PC-3 (cell line): ENCODE measurements at regions not wholly inside any gene's neighbourhood (a gene's known extent, or its start where the extent isn't known, plus 50 kb on each side); places are given as distances from the start of the nearest gene placed in this dataset.

Source experiments
- EZH2 ChIP-seq: fragments of 300-600 bp; sonication (generic); IDR thresholded peaks from one replicate; pipeline ENCODE4 v1.6.1; 2017; ENCODE audit warnings: antibody characterized with exemption, mild to moderate bottlenecking, low read length; ENCODE audit not compliant: unreplicated experiment
- TF ChIP-seq, protein P1 (sequence below): fragments of 300-600 bp; sonication (generic); conservative IDR thresholded peaks from 2 replicates; pipeline ENCODE4 v1.5.1; 2017; ENCODE audit warnings: antibody characterized with exemption, low read depth, mild to moderate bottlenecking, low read length

DNA sequence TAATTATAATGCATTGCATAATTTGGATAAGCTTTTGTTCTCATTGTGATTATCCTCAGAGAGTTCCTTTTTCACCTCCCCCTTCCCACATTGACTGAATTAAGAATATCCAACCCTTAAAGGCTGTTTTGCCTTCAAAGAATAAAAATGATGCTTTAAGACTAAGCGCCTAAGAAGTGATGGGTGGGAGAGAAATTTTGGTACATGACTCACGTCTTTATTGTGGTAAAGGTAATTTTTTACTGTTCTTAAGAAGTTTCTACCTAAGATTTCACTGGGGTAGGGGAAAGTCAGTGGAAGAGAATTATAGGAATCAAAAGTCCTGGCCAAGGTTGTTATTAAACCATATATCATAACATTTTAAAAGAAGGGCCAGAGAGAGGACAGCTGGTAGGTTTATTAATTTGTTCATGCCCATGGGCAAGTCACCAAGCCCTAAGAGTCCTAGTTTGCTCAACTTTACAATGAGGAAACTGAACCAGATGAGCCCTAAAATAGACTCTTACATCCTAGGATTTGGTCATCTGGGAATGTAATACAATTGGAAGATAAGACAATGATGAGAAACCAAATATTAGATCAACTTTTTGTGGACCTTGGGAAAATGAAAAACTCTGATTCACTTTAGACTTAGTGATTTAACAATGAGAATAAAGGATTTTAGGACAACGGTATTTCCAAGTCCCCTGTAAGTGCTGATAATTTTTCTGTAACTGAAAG, 101.1 kb upstream of the RASGRP1 start:
- TF ChIP-seq EZH2: no peak
- TF ChIP-seq, protein P1, sequence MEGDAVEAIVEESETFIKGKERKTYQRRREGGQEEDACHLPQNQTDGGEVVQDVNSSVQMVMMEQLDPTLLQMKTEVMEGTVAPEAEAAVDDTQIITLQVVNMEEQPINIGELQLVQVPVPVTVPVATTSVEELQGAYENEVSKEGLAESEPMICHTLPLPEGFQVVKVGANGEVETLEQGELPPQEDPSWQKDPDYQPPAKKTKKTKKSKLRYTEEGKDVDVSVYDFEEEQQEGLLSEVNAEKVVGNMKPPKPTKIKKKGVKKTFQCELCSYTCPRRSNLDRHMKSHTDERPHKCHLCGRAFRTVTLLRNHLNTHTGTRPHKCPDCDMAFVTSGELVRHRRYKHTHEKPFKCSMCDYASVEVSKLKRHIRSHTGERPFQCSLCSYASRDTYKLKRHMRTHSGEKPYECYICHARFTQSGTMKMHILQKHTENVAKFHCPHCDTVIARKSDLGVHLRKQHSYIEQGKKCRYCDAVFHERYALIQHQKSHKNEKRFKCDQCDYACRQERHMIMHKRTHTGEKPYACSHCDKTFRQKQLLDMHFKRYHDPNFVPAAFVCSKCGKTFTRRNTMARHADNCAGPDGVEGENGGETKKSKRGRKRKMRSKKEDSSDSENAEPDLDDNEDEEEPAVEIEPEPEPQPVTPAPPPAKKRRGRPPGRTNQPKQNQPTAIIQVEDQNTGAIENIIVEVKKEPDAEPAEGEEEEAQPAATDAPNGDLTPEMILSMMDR: no peak
